ENCODE measurements at regions not wholly inside any gene's neighbourhood (a gene's known extent, or its start where the extent isn't known, plus 50 kb on each side); places are given as distances from the start of the nearest gene placed in this dataset.

DNA sequence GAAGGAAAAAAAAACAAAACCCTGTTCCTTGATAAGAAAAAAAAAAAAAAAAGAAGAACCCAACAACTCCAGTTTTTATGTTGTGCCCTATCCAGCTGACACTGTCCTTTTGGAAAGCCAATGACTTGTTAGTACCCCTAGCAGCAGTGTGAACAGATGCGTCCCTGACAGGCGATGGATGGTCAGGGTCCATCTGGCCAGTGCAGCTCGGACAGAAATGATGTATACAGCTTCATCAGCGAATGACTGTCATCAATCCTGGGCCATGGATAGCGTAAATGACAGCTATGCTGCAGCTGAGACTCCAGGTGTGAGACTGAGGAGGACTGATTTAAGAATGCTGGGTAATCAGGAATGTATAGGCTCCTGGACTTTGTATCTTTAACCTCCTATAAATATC, 318.8 kb upstream of the FIGN start:
- H3K4me2 ChIP-seq (ENCODE audit: insufficient read depth in 1 of 2, low read depth in 2 of 2, low read length in 2 of 2), result no peak overlapping the region
- H4K20me1 ChIP-seq (replicated peaks in 1 of 2; ENCODE audit: control insufficient read depth in 1 of 2, insufficient read depth in 2 of 2, low read length in 2 of 2), result no peaks in the 10 kb centered on the region
- ChIA-PET CTCF (ENCODE audit: partially characterized antibody) (interaction anchor here (0.6 kb wide), 1 partner anchor 147 kb away, joined by 4 read pairs; no protein-coding TSS in a partner anchor), POLR2A (ENCODE audit: partially characterized antibody) (no interaction called here)
- H3K4ac ChIP-seq (replicated peaks; ENCODE audit: insufficient read length, low read depth, low read length), result no peak overlapping the region
- no peak overlapping the region for H4K91ac ChIP-seq (replicated peaks; ENCODE audit: insufficient read length, low read length)
- no peaks in the 10 kb centered on the region for H3K36me3 ChIP-seq (ENCODE audit: control insufficient read depth in 2 of 4, insufficient read depth in 4 of 4, low read length in 3 of 4)
- no peak overlapping the region for H4K8ac ChIP-seq (ENCODE audit: extremely low read depth, insufficient read depth, low read length)
- no peak overlapping the region for H3K27ac ChIP-seq (ENCODE audit: low read depth, low read length)
- no peaks in the 10 kb centered on the region for H3K27me3 ChIP-seq (replicated peaks in 1 of 4; ENCODE audit: control insufficient read depth in 3 of 4, extremely low read depth in 1 of 4, insufficient read depth in 3 of 4, low read length in 3 of 4)
- no peaks in the 10 kb centered on the region for H3K79me1 ChIP-seq (ENCODE audit: low read depth, low read length)
- H2AFZ ChIP-seq (ENCODE audit: low read length), result no peak overlapping the region
- H4K5ac ChIP-seq (ENCODE audit: insufficient read length, low read depth, low read length), result no peak overlapping the region
- no peak overlapping the region for H3K18ac ChIP-seq (ENCODE audit: extremely low read depth, low read length)
- H3K14ac ChIP-seq (ENCODE audit: insufficient read length), result no peak overlapping the region
- no peak overlapping the region for H3K23ac ChIP-seq (ENCODE audit: insufficient read length)
- no peak overlapping the region for H2AK5ac ChIP-seq (ENCODE audit: low read depth, low read length)
- no peak overlapping the region for H2BK12ac ChIP-seq (ENCODE audit: low read depth, low read length)
- no peak for FAIRE-seq
- no peak overlapping the region for H2BK15ac ChIP-seq (ENCODE audit: low read length)
- H3K79me2 ChIP-seq (ENCODE audit: control insufficient read depth in 1 of 2, insufficient read depth in 2 of 2, low read length in 2 of 2), result no peaks in the 10 kb centered on the region
- H2BK5ac ChIP-seq (ENCODE audit: low read depth, low read length), result no peak overlapping the region
- H2BK120ac ChIP-seq (replicated peaks; ENCODE audit: low read depth, low read length), result no peak overlapping the region
- no peak overlapping the region for H3K4me3 ChIP-seq (ENCODE audit: extremely low read depth in 1 of 4, insufficient read depth in 2 of 4, low read depth in 3 of 4, low read length in 4 of 4)
- no peaks in the 10 kb centered on the region for H3K23me2 ChIP-seq (ENCODE audit: low read depth, low read length)
- WGBS, 2 experiments (ENCODE audit: extremely low coverage in 1 of 2, insufficient coverage in 1 of 2, insufficient read length in 1 of 2, insufficient replicate concordance in 2 of 2, low coverage in 1 of 2, low lambda C conversion rate in 2 of 2, missing lambda C conversion rate in 1 of 2), result 87% methylated on average over 5 of the region's 5 CpGs; no CpG with 5 or more reads in 1 of the 2 experiments
- no peak overlapping the region for H3K9ac ChIP-seq (replicated peaks in 1 of 4; ENCODE audit: extremely low read depth in 1 of 4, low read depth in 3 of 4, low read length in 3 of 4)
- H2BK20ac ChIP-seq (ENCODE audit: low read length), result no peak overlapping the region
- no peak for DNase-seq (ENCODE audit: low read depth in 1 of 2, low spot score in 2 of 2)
- no peaks in the 10 kb centered on the region for H3K4me1 ChIP-seq (replicated peaks in 1 of 4; ENCODE audit: control insufficient read depth in 3 of 4, insufficient read depth in 4 of 4, low read length in 3 of 4)
- no peak overlapping the region for H3K56ac ChIP-seq (replicated peaks; ENCODE audit: insufficient read length, low read depth, low read length)
- no peaks in the 10 kb centered on the region for H3K9me3 ChIP-seq (ENCODE audit: insufficient read depth in 2 of 2, low read depth in 1 of 2, low read length in 1 of 2)
- TF ChIP-seq HDAC6 (IDR thresholded peaks at IDR 0.05; ENCODE audit: low read depth, low read length) (no peak), KDM1A (IDR thresholded peaks at IDR 0.05; ENCODE audit: borderline replicate concordance, low read length) (no peak), KDM4A (IDR thresholded peaks at IDR 0.05; ENCODE audit: low read depth, low read length, severe bottlenecking) (no peak), CHD1 (IDR thresholded peaks at IDR 0.05; ENCODE audit: low read depth, low read length) (no peak)

Data from H1 (cell line).